Superior temporal gyrus (tissue), 1 donor: ENCODE measurements at regions not wholly inside any gene's neighbourhood (a gene's known extent, or its start where the extent isn't known, plus 50 kb on each side); places are given as distances from the start of the nearest gene placed in this dataset.
A peak's percentile ranks its signal among the peaks of the same experiment; 100 is the strongest.

ENCODE experiments used
- DNase-seq: peaks from one replicate; pipeline ENCODE4 v3.0.0-alpha.2; 2016; ENCODE audit errors: extremely low spot score

DNA sequence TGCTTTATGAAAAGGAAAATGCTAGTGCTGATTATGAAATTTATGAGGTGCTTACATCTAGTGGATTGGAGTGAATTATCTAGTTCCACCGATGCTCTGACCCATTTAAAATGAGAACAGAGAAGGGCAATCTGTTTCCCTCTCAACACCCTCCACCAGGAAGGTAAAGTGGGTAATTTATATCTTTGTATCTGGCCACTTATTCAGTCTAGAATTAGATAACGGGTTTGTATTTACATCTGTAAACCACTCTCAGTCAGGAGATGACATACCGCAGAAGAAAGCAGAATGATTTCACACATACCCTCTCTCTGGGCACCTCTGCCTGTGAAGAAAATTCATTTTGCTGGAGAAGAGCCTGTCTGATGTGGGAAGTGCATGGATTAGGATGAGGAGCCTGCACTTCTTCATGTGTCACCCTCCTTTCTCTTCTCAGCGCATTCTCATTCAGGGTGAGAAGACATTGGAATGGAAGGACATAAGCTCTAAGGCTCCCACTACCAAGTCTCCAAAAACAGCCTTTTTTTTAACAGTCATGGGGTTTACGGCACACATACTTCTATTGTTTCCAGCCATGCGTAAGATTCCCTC is 646.7 kb upstream of the SALL1 start:
- DNase-seq = no peak

DNA sequence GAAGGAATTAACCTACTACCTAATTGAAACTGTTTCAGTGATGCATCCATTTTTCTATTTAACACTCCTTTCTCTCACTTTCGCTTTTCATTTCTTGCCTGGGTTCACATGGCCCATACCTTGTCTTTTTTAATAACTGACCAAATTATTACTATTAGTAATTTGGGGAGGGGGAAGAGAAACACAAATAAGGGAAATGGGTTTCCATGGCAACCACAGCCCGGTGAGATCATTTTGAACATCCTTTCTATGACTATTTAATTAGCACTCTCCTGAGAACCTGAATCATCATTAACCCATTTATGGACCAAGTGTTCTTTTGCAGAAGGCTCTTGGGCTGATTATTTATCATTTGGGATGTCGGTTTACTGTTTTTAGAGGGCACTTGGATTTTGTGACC is 628.2 kb upstream of the SALL1 start:
- DNase-seq = no peak

DNA sequence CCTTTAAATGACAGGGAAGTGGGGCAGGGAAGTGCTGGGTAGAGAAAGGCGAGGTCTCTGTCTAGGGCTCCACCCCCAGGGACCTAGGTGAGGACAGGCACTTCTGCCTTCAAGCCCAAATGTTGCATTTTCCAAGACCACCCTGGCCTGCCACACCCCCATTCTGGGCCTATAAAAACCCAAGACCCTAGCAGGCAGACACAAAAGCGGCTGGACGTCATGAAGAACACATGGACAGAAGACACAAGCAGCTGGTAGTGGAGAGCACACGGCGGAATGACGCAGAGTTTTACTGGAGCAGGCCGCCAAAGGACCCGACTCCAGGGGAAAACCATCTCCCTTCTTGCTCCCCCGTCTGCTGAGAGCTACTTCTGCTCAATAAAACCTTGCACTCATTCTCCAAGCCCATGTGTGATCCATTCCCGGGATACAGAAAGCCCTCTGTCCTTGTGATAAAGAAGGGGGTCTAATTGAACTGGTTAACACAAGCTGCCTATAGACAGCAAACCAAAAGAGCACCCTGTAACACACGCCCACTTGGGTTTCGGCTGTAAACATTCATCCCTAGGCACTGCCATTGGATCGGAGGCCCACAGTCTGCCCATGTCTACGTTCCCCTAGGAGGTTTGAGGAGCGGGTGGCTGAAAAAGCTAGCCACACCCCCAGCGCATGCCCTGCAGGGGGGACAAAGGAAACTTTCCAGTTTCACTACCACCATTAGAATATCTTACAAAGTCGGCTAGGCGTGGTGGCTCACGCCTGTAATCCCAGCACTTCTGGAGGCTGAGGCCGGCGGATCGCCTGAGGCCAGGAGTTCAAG is 622.2 kb upstream of the SALL1 start:
- no peak for DNase-seq

DNA sequence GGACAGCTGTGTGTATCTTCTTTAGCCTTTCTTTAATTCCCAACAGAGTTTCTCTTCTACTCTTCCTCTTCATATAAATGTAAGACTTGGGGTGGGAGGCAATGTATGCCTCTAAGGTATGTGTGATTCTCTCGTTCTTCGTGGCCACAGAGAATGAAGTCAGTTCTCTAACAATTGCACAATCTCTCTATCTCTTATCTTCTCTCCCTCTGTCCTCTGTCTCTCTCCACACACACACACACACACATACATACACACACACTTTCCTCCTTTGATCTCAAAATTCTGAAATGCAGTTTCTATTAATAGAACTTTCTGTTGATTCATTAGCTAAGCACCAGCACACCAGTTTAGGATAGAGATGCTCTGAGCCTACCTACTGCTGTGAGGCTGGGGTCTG is 615.7 kb upstream of the SALL1 start:
- DNase-seq = no peak

DNA sequence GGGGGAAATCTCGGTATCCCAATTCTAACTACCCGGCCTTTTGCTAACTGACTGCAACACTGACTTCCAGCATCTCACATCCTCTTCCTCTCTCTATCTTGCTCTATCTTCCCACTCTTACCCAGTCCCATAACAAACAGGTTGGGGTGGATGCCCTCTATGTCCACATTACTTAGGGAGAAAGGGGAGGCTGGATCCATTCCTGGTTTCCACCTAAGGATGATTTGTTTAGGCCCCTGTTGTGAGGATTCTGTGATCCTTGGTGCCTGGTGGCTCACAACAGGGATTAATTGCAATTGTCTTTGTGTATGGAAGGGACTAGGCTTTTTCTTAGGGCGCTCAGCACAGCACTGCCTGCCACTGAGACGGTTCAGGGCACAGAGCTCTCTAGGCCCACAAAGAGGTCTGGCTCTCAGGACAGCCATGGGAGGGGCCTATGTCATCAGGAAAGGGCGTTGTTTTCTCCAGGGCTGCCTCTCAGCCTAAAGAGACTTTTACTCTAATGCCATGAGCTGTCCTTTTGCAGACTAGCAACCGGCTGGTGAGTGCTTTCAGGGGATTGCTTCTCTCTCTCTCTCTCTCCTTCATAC is 612.1 kb upstream of the SALL1 start:
- no peak for DNase-seq

DNA sequence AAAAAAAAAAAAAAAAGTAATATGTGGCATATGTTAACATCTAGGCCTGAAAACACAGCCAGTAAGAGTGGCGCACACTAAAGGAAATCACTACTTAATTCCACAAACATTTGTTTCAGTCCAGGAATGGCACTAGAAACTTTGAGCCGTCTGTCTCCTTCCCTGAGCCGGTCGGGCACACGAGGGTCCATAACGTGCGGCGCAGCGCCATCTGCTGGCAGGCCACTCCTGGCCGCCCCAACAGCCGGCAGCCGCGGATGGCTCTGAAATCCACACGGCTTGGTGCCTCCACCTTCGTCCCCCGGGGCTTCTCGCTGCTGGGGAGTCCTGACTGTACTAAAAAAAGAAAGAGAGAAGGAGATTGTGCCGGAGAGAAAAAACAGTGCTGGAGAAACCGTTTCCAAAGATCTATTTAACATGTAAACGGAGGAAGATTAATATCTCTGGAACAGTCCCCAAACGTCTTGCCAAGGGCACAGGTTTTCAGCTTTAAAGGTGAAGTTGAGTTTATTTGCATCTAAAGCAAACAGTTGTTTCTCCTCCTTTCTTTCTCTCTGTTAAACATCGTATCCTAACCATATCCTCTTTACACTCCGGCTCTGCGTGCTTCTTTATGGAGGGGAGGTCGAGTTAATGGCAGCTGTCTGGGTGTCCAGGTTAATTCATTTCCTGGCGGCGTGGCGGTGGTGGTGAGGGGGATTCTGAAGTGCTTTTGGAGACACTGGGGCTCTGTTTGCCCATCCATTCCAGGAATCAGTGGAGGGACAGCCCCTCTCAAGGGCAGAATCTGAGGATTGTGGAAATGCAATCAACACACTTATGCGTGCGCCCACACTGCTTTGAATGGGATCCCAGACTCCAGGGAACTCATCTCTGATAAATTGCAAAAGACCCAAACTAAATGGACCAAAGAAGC is 611.3 kb upstream of the SALL1 start:
- DNase-seq = peak; percentile 95

DNA sequence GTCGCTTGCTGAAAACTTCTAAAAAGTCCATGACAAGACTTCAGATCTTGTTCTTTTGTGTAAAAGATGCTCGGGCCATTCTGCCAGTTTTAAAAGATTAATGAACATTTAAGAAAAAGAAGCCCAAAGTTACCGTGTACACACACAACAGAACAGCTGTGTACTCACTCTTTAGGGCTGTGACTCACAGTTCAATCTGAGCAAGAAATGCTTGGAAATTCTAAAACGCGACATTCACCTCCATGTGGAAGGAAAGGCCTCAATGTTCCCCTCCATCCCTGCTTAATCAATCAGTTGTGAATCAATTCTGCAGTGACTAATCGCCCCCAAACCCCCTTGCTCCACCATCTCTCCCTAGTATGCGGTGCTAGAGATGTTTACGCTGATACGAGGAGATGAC is 609.9 kb upstream of the SALL1 start:
- DNase-seq = peak; percentile 27

DNA sequence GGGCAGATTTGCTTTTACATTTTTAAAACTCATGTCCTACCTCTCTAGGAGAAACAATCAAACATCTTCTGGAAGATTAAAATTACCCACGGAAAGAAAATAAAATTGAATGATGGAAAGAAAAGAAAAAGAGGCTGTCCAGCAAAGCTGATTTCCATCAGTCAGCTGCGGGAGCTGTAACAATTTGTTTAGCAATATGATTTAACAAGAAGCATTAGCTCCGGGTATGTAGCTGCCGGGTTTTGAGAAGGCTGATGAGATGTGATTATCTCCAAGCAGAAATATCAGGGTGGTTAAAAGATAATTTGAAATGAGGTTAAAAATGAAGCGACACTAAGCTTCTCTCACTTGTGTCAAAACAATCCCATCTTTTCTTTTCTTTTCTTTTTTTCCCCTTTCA is 608.9 kb upstream of the SALL1 start:
- DNase-seq = no peak

DNA sequence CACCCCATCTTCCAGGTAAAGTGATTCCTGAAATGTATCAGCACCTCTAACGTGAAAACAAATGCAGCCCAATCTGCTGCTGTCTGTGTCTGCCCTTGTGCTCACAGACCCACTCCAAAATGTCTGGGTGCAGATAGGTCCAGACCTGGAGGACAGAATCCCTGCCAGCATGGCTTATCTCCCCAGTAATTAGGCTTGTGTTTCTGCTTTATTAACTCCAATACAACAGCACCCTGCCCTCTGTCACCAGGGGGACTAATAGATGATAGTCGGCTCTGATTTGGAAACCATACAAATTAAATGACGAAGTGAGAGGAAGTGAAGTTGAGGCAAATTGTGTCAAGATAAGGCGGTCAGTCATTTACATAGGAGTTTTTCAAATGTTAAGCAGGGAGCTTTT is 608.3 kb upstream of the SALL1 start:
- no peak for DNase-seq

DNA sequence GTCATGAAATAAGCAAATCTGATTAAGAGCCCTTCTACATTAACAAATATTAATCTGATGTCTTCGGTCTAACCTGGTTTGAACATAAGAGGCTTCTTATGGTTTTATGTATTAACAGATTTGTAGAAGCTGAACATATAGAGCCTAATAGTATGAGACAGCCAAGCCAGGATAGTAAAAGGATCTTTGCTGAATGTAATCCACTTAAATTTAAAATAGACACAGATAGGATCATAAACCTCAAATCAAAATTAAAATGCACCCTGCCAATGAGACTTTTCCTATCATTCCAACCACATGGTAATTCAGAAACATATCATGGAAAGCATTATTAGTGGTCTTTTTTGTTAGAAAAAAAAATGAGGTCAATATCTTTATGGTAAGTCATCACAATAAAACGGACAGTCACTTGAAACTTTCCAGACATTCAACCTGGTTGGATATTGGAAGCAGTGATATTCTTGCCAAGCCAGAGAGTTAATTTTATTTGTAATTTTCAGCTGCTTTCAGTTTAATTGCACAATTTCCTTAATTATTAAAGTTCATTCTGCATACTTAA is 606.9 kb upstream of the SALL1 start:
- no peak for DNase-seq

DNA sequence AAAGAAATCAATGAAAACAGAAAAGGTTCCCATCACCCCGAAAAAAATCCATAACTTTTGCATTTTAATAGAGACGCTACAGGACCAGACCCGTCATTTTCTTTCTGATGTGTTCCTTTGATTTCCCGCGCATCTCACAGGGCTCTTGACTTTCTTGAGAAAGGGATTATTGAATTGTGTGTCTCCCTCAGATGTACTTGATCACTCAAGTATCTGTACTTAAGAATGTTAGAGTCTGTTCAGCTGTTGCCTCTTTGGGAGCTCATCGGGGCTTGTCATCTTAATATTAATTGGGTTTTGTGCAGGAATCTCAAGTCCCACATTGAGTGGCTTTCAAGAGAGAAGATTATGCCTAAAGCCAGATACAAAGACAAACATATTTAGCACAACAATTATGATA is 606.4 kb upstream of the SALL1 start:
- no peak for DNase-seq

DNA sequence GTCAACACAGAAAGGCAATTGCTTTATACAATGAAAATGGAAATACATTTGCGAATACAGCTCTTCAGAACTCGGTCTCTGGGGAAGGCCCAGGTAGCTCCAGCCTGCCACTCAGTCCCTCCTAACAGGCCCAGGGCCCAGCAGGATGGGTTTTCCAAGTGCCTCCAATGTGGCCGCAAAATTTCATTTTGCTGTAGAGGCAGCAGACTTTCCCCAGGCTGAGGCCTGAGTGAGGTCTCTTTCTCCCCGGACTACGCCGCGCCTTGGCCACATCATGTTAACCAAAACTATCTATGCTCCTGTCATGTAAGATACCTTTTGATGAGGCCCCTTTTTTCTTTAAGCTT is 606.0 kb upstream of the SALL1 start:
- DNase-seq = no peak

DNA sequence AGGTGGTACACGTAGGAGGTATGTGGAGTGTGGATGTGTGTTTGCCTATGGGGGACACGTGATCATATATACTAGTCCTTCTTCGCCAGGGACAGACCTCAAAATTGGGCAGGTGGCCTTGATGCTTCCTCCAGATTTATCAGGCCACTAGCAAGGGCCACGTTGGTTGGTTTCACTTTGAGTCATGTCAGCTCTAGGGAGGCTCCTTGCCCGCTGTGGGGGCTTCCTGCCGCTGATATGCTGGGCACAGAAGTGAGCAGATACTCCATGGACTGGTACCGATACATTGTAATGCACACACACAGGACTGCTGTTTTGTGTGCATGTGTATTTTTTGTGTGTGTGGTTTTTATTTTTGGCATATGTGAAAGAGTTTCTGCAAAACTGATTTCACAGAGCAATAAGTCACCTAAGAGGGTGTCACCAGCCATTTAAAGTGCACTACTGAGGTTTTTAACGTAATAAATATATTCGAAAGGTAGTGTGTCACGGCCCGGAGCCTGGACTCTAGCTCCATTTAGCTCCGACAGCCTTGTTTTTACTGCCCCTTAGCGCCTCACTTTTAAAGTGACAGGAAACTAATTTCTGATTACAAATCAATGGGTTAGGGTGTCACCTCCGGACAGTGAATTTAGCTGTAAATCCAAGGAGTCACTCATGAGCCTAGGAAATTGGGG is 605.5 kb upstream of the SALL1 start:
- peak; percentile 63 for DNase-seq

DNA sequence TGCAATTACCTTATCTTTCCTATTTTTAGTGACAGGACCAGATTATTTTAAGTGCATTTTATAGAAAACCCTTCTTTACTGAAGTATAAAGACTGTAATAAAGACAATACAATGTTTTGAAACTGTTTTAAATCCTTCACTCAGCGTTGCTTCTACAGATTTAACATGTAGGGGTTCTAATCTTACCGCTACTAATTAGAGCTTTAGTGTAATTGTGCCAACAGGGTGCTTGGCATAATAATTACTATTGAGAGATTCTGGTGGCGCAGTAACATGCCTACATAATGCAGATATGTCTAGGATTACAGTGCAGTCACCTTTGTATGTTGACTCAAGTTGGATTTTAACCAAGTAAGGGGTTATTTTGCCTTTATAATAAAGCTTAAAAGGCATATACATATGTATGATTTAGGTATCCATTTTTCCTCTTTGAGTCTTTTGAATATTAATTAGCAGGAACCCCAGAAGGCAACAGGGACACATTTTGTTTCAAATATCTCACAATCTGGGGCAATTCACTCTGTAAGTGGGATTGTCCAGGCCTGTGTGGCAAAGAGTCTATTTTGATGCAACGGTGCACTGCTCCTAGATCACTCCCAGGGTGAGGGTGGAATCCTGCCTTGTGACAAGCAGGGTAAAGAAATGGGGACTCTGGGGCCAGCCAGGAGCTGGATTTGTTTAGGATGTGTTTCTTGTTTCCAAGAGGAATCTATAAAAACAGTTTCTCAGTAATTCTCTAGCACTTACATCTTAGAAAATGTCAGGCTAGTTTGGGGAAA is 604.7 kb upstream of the SALL1 start:
- no peak for DNase-seq

DNA sequence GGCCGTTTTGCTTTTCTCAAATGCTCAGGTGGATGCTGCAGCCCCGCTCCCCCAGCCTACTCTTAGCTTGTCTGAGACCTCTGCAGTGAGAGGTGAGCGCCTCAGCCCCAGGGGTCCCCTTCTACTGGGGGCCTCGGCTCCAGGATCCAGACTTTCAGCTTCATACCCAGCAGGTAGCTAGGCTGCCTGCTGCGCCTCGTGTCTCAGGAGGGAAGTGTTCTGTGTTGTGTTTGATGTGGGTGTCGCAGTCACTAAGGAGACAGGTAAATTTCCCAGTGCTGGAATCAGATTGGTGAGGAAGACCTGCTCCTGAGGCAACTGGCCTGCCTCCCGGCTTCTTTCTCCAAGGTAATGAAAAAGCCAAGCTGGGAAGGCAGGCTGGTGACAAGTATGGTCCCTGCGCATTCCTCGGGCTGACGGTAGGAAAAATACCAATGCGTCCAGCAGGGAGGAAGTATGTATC is 604.0 kb upstream of the SALL1 start:
- no peak for DNase-seq

DNA sequence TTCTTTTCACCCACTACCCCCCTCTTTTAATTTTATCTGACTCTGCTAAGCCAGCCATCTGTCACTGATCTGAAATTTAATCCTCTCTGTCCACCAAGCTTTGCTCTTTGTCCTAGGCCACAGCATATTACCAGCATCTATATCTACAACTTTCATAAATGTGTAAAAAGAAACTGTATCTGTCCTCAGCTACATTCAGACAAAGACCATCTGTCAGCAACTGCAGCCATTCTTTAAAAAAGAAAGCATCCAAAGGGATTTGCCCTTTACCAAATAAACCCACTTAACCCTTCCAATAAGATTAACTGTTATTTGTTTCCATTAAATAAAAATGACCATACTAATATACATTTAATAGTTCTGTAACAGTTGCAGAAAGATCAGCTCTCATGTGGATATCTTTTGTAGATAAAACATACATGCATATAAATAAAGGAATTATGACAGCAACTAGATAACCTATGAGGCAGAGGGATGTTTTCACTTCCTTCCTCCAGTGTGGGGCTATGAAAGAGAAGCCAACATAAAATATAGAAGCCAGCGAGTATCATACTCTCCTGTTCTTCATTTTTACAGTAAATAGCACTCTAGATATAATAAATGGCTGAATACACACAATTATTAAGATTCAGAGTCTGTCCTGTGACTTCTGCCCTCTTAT is 602.5 kb upstream of the SALL1 start:
- DNase-seq = no peak

DNA sequence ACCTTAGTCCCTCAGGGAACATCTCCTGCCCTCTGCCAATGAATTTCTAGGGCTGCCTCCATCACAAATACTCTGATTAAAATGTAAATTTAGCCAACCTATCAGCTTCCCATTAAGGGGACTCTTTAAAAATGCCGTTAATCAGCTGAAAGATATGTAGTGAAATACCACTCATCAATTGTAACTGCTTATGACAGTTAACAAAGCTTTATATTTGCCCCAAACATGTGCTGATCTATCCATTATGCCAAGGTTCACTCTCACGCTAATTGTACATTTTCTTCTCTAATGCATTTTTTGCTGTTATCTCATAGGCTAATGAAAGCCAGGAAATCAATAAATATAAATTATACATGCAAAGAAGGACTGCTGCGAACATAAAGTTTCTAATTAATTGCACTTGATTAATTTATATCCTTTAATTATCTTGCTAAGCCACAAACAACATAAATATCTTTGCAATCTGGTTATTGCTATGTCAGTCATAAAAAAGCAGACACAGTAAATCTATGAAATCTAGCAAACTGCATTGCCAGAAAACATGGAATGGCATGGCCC is 601.4 kb upstream of the SALL1 start:
- DNase-seq = no peak

DNA sequence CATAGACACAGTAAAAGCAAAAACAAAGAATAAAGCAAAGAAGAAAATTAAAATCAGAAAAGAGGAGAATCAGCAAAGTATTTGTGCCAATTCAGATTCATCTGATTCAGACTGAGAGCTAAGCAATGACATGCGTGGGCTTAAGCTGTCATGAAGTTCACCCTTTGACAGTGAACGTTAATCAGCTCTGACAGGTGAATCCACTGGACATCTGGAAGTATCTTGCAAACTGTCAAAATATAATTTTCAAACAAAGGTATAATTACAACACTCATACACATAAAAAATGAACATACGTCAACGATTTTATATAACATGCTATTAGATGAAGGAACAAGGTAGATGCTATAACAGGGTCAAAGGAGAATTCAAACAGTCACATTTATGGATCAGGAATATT is 596.3 kb upstream of the SALL1 start:
- no peak for DNase-seq

DNA sequence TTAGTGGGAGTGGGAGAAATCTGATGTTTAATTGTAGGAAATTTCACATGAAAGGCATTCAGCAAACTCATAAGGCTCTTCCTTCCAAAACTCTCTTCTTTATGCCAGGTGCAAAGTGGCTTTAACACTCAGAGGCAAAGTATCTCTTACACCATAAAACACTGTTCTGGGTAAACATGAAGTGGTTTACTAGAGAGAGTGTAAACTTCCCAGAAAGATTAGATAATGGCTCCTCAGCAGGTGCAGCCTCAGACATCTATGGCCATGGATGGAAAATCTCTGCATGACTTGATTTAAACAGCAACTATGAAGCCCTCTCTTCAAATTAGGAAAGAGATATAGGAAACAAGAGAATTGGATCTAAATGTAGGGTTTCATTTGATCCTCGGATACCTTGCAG is 583.1 kb upstream of the SALL1 start:
- no peak for DNase-seq

DNA sequence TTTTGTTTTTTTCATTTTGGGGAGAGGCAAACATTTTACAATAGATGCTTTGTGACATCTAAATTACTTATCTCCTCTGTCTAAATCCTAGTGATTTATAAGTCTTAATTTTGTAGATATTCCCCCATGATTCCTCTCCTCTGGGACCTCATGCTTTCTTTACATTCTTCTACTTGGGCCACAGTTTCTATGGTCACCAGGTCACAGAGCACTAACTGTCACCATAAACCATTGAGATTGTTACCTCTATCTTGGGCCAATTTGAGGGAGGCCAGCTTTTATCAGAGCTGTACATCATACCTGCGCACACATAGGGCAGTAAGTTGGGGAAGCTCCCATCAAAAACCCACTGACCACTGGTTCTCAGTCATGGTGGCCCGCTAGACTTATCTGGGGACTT is 582.1 kb upstream of the SALL1 start:
- no peak for DNase-seq
